ENCODE measurements at regions not wholly inside any gene's neighbourhood (a gene's known extent, or its start where the extent isn't known, plus 50 kb on each side); places are given as distances from the start of the nearest gene placed in this dataset.
A peak's percentile ranks its signal among the peaks of the same experiment; 100 is the strongest.

DNA sequence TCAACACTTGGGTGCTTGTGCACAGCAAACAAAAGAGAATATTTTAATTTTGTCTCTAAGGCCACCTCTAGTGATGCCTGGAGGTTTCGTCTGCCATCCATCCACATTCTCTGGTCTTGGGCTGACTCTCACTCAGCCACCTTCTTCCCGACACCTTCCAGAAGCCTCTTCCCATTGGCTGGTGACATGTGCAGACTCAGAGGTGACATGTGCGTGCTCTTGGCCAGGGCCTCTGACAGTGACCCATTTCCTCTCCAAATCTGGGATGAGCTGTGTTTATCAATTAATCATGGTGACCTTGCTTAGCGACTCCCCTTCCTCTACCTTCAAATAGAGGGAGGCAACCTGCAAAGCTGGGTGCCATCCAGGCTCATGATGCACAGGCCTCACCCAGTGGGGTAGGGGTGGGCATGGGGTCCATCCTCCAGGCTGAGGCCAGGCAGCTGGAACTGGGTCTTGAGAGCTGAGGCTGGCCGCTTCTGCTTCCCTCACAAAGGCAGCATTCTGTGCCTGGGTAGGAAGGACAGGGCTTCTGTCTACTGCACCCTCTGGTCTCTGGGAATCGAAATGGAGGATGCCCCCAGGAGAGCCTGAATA, 91.8 kb downstream of the DHCR7 start:
- Histone ChIP-seq H3K4me3 (ENCODE audit: low read depth, low read length) (no peak overlapping the region), H3K27me3 (ENCODE audit: control insufficient read depth, insufficient read depth, low read length) (peaks cover 4% of the 10 kb centered on the region), H3K36me3 (ENCODE audit: control insufficient read depth, insufficient read depth, low read length) (no peaks in the 10 kb centered on the region)
- no peak for DNase-seq (ENCODE audit: low read depth)
- TF ChIP-seq, protein P1, sequence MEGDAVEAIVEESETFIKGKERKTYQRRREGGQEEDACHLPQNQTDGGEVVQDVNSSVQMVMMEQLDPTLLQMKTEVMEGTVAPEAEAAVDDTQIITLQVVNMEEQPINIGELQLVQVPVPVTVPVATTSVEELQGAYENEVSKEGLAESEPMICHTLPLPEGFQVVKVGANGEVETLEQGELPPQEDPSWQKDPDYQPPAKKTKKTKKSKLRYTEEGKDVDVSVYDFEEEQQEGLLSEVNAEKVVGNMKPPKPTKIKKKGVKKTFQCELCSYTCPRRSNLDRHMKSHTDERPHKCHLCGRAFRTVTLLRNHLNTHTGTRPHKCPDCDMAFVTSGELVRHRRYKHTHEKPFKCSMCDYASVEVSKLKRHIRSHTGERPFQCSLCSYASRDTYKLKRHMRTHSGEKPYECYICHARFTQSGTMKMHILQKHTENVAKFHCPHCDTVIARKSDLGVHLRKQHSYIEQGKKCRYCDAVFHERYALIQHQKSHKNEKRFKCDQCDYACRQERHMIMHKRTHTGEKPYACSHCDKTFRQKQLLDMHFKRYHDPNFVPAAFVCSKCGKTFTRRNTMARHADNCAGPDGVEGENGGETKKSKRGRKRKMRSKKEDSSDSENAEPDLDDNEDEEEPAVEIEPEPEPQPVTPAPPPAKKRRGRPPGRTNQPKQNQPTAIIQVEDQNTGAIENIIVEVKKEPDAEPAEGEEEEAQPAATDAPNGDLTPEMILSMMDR (IDR thresholded peaks at IDR 0.05; ENCODE audit: insufficient read depth, low read length, poor library complexity, severe bottlenecking) = no peak

DNA sequence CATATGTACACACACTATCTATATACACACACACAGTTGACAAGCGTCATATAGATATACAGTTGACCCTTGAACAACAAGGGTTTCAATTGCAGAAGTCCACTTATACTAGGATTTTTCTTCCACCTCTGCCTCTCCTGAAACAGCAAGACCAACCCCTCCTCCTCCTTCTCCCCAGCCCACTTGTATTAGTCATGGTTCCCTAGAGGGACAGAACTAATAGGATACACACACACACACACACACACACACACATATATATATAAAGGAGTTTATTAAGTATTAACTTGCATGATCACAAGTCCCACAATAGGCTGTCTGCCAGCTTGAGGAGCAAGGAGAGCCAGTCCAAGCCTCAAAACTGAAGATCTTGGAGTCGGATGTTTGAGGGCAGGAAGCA, 92.9 kb downstream of the DHCR7 start:
- no peaks in the 10 kb centered on the region for H3K36me3 ChIP-seq (ENCODE audit: control insufficient read depth, insufficient read depth, low read length)
- peaks cover 4% of the 10 kb centered on the region for H3K27me3 ChIP-seq (ENCODE audit: control insufficient read depth, insufficient read depth, low read length)
- TF ChIP-seq, protein P1 (IDR thresholded peaks at IDR 0.05; ENCODE audit: insufficient read depth, low read length, poor library complexity, severe bottlenecking) = no peak
- no peak overlapping the region for H3K4me3 ChIP-seq (ENCODE audit: low read depth, low read length)
- peak; percentile 16 for DNase-seq (ENCODE audit: low read depth)

GRCh38 chr11:71354394-71355105, 93.6 kb downstream of the DHCR7 start:
- Histone ChIP-seq H3K36me3 (ENCODE audit: control insufficient read depth, insufficient read depth, low read length) (no peaks in the 10 kb centered on the region), H3K4me3 (ENCODE audit: low read depth, low read length) (no peak overlapping the region), H3K27me3 (ENCODE audit: control insufficient read depth, insufficient read depth, low read length) (peaks cover 8% of the 10 kb centered on the region)
- TF ChIP-seq, protein P1 (IDR thresholded peaks at IDR 0.05; ENCODE audit: insufficient read depth, low read length, poor library complexity, severe bottlenecking) = no peak
- no peak for DNase-seq (ENCODE audit: low read depth)

GRCh38 chr11:71352748-71353147, 95.4 kb downstream of the DHCR7 start:
- TF ChIP-seq, protein P1 (IDR thresholded peaks at IDR 0.05; ENCODE audit: insufficient read depth, low read length, poor library complexity, severe bottlenecking) = no peak

GRCh38 chr11:71352226-71352625, 96.0 kb downstream of the DHCR7 start:
- peaks cover 9% of the 10 kb centered on the region for H3K27me3 ChIP-seq (ENCODE audit: control insufficient read depth, insufficient read depth, low read length)
- H3K4me3 ChIP-seq (ENCODE audit: low read depth, low read length) = no peak overlapping the region
- TF ChIP-seq, protein P1 (IDR thresholded peaks at IDR 0.05; ENCODE audit: insufficient read depth, low read length, poor library complexity, severe bottlenecking) = no peak
- DNase-seq (ENCODE audit: low read depth) = no peak
- no peaks in the 10 kb centered on the region for H3K36me3 ChIP-seq (ENCODE audit: control insufficient read depth, insufficient read depth, low read length)

More at GRCh38 chr11:71352748-71353147, 95.4 kb downstream of the DHCR7 start:
- Histone ChIP-seq H3K36me3 (ENCODE audit: control insufficient read depth, insufficient read depth, low read length) (no peaks in the 10 kb centered on the region), H3K27me3 (ENCODE audit: control insufficient read depth, insufficient read depth, low read length) (peaks cover 12% of the 10 kb centered on the region), H3K4me3 (ENCODE audit: low read depth, low read length) (no peak overlapping the region)
- no peak for DNase-seq (ENCODE audit: low read depth)
